ENCODE measurements at regions not wholly inside any gene's neighbourhood (a gene's known extent, or its start where the extent isn't known, plus 50 kb on each side); places are given as distances from the start of the nearest gene placed in this dataset.

DNA sequence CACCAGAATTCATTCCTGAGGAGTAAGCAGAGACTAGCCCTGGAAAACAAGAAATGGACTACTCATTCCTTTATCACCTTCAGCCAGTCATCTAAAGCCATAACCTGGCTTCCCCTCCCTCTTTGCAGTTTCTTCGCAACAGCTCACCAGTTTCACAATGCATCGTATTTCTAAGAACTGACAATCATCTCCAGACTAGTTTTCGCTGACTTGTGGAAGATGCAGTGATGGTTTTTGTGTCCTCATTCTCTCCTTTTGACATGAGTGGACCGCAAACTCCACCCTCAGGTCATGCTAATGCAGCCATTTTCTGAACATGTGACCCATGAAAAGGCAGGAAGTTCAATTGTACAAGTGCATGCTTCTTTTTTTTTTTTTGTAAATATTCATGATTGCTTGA is 1203.5 kb downstream of the PCDH7 start:
- TF ChIP-seq EZH2phosphoT487 (IDR thresholded peaks at IDR 0.05; ENCODE audit: borderline replicate concordance) (no peak), EZH2 (IDR thresholded peaks at IDR 0.05) (no peak), CTCF (IDR thresholded peaks at IDR 0.05 in 2 of 3, conservative IDR thresholded peaks at IDR 0.05 in 1 of 3; ENCODE audit: borderline replicate concordance in 1 of 3, insufficient read depth in 1 of 3, low read depth in 2 of 3, low read length in 2 of 3) (no peak), RAD21 (IDR thresholded peaks at IDR 0.05; ENCODE audit: low read depth) (no peak), POLR2A (IDR thresholded peaks at IDR 0.05; ENCODE audit: borderline replicate concordance, extremely low read depth, insufficient read depth, insufficient read length) (no peak), POLR2AphosphoS5 (IDR thresholded peaks at IDR 0.05; ENCODE audit: low read depth, low read length) (no peak), CBX3 (IDR thresholded peaks at IDR 0.05; ENCODE audit: low read depth) (no peak), ELF1 (IDR thresholded peaks at IDR 0.05; ENCODE audit: borderline replicate concordance, low read depth) (no peak), SP1 (IDR thresholded peaks at IDR 0.05; ENCODE audit: low read depth) (no peak), EGR1 (IDR thresholded peaks at IDR 0.05; ENCODE audit: low read depth) (no peak), SRF (IDR thresholded peaks at IDR 0.05; ENCODE audit: low read depth) (no peak), CEBPB (IDR thresholded peaks at IDR 0.05; ENCODE audit: low read depth) (no peak), MAX (IDR thresholded peaks at IDR 0.05) (no peak), FOSL1 (IDR thresholded peaks at IDR 0.05; ENCODE audit: low read depth) (no peak)

Data from HCT116 (cell line).